ENCODE measurements at regions not wholly inside any gene's neighbourhood (a gene's known extent, or its start where the extent isn't known, plus 50 kb on each side); places are given as distances from the start of the nearest gene placed in this dataset.

GRCh38 chr15:95664450-95664849 is 666.0 kb upstream of the NR2F2 start:
- TF ChIP-seq POLR2AphosphoS5 (IDR thresholded peaks at IDR 0.05; ENCODE audit: low read depth, low read length), result no peak
- no peak for TF ChIP-seq POLR2A (IDR thresholded peaks at IDR 0.05; ENCODE audit: low read depth, low read length)
- TF ChIP-seq POU2F2 (IDR thresholded peaks at IDR 0.05; ENCODE audit: low read depth, low read length), result no peak
- no peak for TF ChIP-seq TAF1 (IDR thresholded peaks at IDR 0.05; ENCODE audit: low read depth, low read length)
- TF ChIP-seq SPI1 (IDR thresholded peaks at IDR 0.05; ENCODE audit: low read depth, low read length), result no peak

Measured in GM12891 (cell line).